Subcutaneous abdominal adipose tissue (tissue), 5 donors: ENCODE measurements at regions not wholly inside any gene's neighbourhood (a gene's known extent, or its start where the extent isn't known, plus 50 kb on each side); places are given as distances from the start of the nearest gene placed in this dataset.

Experiments used
- H3K27ac ChIP-seq: one replicate; pipeline ENCODE4 v1.7.0; 2013; ENCODE audit warnings: low read depth, mild to moderate bottlenecking, inconsistent platforms, low read length, moderate library complexity
- H3K27me3 ChIP-seq, 5 donors: one replicate each; pipeline ENCODE4 v1.7.0; 2013; ENCODE audit warnings: low read length in 5 of 5, inconsistent platforms in 1 of 5; ENCODE audit not compliant: control insufficient read depth in 5 of 5, insufficient read depth in 4 of 5
- H3K36me3 ChIP-seq, 5 donors: one replicate each; pipeline ENCODE4 v1.7.0; 2013; ENCODE audit warnings: low read length in 5 of 5; ENCODE audit not compliant: control insufficient read depth in 5 of 5, insufficient read depth in 5 of 5
- H3K4me1 ChIP-seq, 5 donors: one replicate each; pipeline ENCODE4 v1.7.0; 2013; ENCODE audit warnings: low read length in 5 of 5, mild to moderate bottlenecking in 3 of 5, moderate library complexity in 1 of 5; ENCODE audit not compliant: control insufficient read depth in 5 of 5, insufficient read depth in 5 of 5
- H3K4me3 ChIP-seq, 5 donors: one replicate each; pipeline ENCODE4 v1.7.0; 2013; ENCODE audit warnings: low read length in 5 of 5, low read depth in 1 of 5
- H3K9ac ChIP-seq, 5 donors: one replicate each; pipeline ENCODE4 v1.7.0; 2013; ENCODE audit warnings: low read length in 5 of 5, mild to moderate bottlenecking in 4 of 5, moderate library complexity in 3 of 5
- H3K9me3 ChIP-seq, 5 donors: one replicate each; pipeline ENCODE4 v1.7.0; 2013; ENCODE audit warnings: low read length in 5 of 5; ENCODE audit not compliant: control insufficient read depth in 5 of 5
- donor health status: healthy.
- donor health status: healthy.
- donor health status: healthy.
- donor health status: healthy.
- donor health status: healthy.

GRCh38 chr6:122116835-122117627 is 282.4 kb upstream of the HSF2 start:
- Histone ChIP-seq H3K4me3 (no peak overlapping the region), H3K27ac (peak overlapping the region; percentile 5), H3K4me1 (peaks cover 0 to 12% (median 0%) of the 10 kb centered on the region in 5 donors), H3K9me3 (no peaks in the 10 kb centered on the region), H3K27me3 (no peaks in the 10 kb centered on the region), H3K9ac (no peak overlapping the region), H3K36me3 (no peaks in the 10 kb centered on the region)

- Histone ChIP-seq H3K36me3 (no peaks in the 10 kb centered on the region), H3K4me1 (peaks cover 0 to 16% (median 0%) of the 10 kb centered on the region in 5 donors), H3K27me3 (no peaks in the 10 kb centered on the region), H3K4me3 (no peak overlapping the region), H3K27ac (no peak overlapping the region), H3K9me3 (no peaks in the 10 kb centered on the region), H3K9ac (no peak overlapping the region)
Observed at GRCh38 chr6:122118945-122119506, 280.4 kb upstream of the HSF2 start.

GRCh38 chr6:122122202-122122601 is 277.2 kb upstream of the HSF2 start:
- H3K27me3 ChIP-seq, result no peaks in the 10 kb centered on the region
- H3K9ac ChIP-seq, result no peak overlapping the region
- no peaks in the 10 kb centered on the region for H3K36me3 ChIP-seq
- H3K9me3 ChIP-seq, result no peaks in the 10 kb centered on the region
- no peak overlapping the region for H3K4me3 ChIP-seq
- H3K27ac ChIP-seq, result no peak overlapping the region
- H3K4me1 ChIP-seq, result peaks cover 0 to 5% (median 0%) of the 10 kb centered on the region in 5 donors

GRCh38 chr6:122122686-122123085 is 276.8 kb upstream of the HSF2 start:
- Histone ChIP-seq H3K27me3 (no peaks in the 10 kb centered on the region), H3K27ac (no peak overlapping the region), H3K4me3 (no peak overlapping the region), H3K9ac (no peak overlapping the region), H3K9me3 (no peaks in the 10 kb centered on the region), H3K4me1 (peaks cover 0 to 5% (median 0%) of the 10 kb centered on the region in 5 donors), H3K36me3 (no peaks in the 10 kb centered on the region)

GRCh38 chr6:122124908-122125307 is 274.5 kb upstream of the HSF2 start:
- H3K4me1 ChIP-seq, result peaks cover 0 to 5% (median 0%) of the 10 kb centered on the region in 5 donors
- H3K9ac ChIP-seq, result no peak overlapping the region
- H3K36me3 ChIP-seq, result no peaks in the 10 kb centered on the region
- H3K9me3 ChIP-seq, result no peaks in the 10 kb centered on the region
- H3K27me3 ChIP-seq, result no peaks in the 10 kb centered on the region
- H3K4me3 ChIP-seq, result no peak overlapping the region
- no peak overlapping the region for H3K27ac ChIP-seq

- Histone ChIP-seq H3K27ac (no peak overlapping the region), H3K9me3 (no peaks in the 10 kb centered on the region), H3K9ac (no peak overlapping the region), H3K4me3 (no peak overlapping the region), H3K27me3 (no peaks in the 10 kb centered on the region), H3K4me1 (peaks cover 0 to 5% (median 0%) of the 10 kb centered on the region in 5 donors), H3K36me3 (no peaks in the 10 kb centered on the region)
Observed at GRCh38 chr6:122126894-122127293, 272.6 kb upstream of the HSF2 start.

GRCh38 chr6:122128445-122128844 is 271.0 kb upstream of the HSF2 start:
- Histone ChIP-seq H3K36me3 (no peaks in the 10 kb centered on the region), H3K4me3 (no peak overlapping the region), H3K27ac (no peak overlapping the region), H3K27me3 (no peaks in the 10 kb centered on the region), H3K9me3 (no peaks in the 10 kb centered on the region), H3K9ac (no peak overlapping the region), H3K4me1 (no peaks in the 10 kb centered on the region)

GRCh38 chr6:122129313-122130025 is 270.0 kb upstream of the HSF2 start:
- Histone ChIP-seq H3K9me3 (no peaks in the 10 kb centered on the region), H3K9ac (no peak overlapping the region), H3K36me3 (no peaks in the 10 kb centered on the region), H3K4me1 (no peaks in the 10 kb centered on the region), H3K27ac (no peak overlapping the region), H3K27me3 (no peaks in the 10 kb centered on the region), H3K4me3 (no peak overlapping the region)

- Histone ChIP-seq H3K9me3 (no peaks in the 10 kb centered on the region), H3K4me1 (no peaks in the 10 kb centered on the region), H3K27ac (no peak overlapping the region), H3K4me3 (no peak overlapping the region), H3K36me3 (no peaks in the 10 kb centered on the region), H3K27me3 (no peaks in the 10 kb centered on the region), H3K9ac (no peak overlapping the region)
Observed at GRCh38 chr6:122130026-122130348, 269.5 kb upstream of the HSF2 start.

- no peak overlapping the region for H3K4me3 ChIP-seq
- no peak overlapping the region for H3K9ac ChIP-seq
- no peaks in the 10 kb centered on the region for H3K27me3 ChIP-seq
- no peaks in the 10 kb centered on the region for H3K4me1 ChIP-seq
- H3K27ac ChIP-seq, result no peak overlapping the region
- no peaks in the 10 kb centered on the region for H3K9me3 ChIP-seq
- no peaks in the 10 kb centered on the region for H3K36me3 ChIP-seq
Observed at GRCh38 chr6:122130518-122130917, 268.9 kb upstream of the HSF2 start.
